ENCODE measurements at regions not wholly inside any gene's neighbourhood (a gene's known extent, or its start where the extent isn't known, plus 50 kb on each side); places are given as distances from the start of the nearest gene placed in this dataset.

DNA sequence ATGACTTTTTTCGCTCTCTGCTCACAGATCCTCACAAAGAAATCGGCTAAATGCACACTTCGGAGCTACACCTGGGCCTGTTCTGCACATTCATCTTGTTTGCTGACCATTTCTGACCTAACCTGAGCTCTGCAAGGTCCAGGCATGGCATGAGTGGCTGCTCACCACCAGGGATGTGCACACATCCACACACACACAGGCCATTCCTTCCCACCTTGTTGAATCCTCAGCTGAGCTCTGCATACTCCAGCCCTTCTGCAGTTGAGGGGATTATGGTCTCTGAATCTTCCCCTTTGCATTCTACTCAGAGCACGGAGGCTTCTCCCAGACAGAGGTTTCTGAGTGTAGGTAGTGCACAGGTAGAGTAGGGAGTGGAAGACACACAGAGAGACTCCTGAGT is 411.9 kb upstream of the B3GAT1 start:
- H3K4me3 ChIP-seq (ENCODE audit: low read depth, poor library complexity, severe bottlenecking), result no peak overlapping the region
- intact Hi-C loops (cut with DNase I; ENCODE audit: low total_unique reads), result no loop called here
- no peak for TF ChIP-seq POLR2A (IDR thresholded peaks at IDR 0.05)
- TF ChIP-seq, protein P1, sequence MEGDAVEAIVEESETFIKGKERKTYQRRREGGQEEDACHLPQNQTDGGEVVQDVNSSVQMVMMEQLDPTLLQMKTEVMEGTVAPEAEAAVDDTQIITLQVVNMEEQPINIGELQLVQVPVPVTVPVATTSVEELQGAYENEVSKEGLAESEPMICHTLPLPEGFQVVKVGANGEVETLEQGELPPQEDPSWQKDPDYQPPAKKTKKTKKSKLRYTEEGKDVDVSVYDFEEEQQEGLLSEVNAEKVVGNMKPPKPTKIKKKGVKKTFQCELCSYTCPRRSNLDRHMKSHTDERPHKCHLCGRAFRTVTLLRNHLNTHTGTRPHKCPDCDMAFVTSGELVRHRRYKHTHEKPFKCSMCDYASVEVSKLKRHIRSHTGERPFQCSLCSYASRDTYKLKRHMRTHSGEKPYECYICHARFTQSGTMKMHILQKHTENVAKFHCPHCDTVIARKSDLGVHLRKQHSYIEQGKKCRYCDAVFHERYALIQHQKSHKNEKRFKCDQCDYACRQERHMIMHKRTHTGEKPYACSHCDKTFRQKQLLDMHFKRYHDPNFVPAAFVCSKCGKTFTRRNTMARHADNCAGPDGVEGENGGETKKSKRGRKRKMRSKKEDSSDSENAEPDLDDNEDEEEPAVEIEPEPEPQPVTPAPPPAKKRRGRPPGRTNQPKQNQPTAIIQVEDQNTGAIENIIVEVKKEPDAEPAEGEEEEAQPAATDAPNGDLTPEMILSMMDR (IDR thresholded peaks at IDR 0.05), result no peak
- WGBS, 2 donors, result 75 to 84% methylated on average over 4 of the region's 4 CpGs
- DNase-seq (ENCODE audit: low spot score in 2 of 2), result no peak

DNA sequence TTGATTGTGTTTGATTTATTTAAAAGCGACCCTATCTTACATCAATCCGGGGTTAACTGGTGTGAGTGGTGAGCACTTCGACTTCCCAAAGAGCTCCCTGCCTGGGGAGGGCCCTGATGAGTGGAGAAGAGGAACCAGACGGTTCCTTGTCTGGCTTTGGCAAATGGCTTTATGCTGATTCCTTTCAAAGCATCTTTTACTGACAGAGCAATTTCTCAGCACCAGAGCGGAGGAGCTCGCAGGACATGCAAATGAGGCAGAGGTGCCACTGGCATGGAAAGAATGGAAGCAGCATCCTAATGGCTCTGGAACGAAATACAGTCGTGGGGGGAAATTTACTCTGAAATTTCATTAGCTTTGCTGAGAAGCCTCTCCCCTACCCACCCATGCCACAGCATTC is 410.9 kb upstream of the B3GAT1 start:
- H3K4me3 ChIP-seq (ENCODE audit: low read depth, poor library complexity, severe bottlenecking), result no peak overlapping the region
- WGBS, 2 donors, result 41 to 51% methylated on average over 8 of the region's 8 CpGs
- intact Hi-C loops (cut with DNase I; ENCODE audit: low total_unique reads), result no loop called here
- DNase-seq (ENCODE audit: low spot score in 2 of 2), result no peak
- TF ChIP-seq, protein P1 (IDR thresholded peaks at IDR 0.05), result no peak
- no peak for TF ChIP-seq POLR2A (IDR thresholded peaks at IDR 0.05)

DNA sequence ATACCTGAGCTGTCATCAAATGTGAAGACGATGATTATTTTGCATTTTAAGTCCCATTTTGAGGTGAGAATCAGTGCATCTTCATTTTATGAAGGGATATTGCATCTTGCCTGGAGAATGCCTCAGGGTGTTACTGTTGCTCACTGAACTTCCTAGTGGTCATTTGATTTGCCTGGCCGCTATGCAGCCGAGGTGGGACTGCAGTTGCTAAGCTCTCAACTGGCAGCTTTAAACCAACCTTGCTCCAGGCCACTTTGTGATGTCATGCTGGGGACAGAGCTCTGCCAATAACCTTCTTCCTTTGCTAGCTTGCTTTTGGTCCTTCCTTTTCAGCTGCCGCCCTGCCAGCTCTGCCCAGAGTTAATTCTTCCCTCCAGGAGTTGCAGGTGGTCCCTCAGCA is 409.4 kb upstream of the B3GAT1 start:
- H3K4me3 ChIP-seq (ENCODE audit: low read depth, poor library complexity, severe bottlenecking), result no peak overlapping the region
- intact Hi-C loops (cut with DNase I; ENCODE audit: low total_unique reads), result no loop called here
- no peak for DNase-seq (ENCODE audit: low spot score in 2 of 2)
- WGBS, 2 donors, result 46 to 53% methylated on average over 4 of the region's 4 CpGs
- TF ChIP-seq, protein P1 (IDR thresholded peaks at IDR 0.05), result no peak
- no peak for TF ChIP-seq POLR2A (IDR thresholded peaks at IDR 0.05)

DNA sequence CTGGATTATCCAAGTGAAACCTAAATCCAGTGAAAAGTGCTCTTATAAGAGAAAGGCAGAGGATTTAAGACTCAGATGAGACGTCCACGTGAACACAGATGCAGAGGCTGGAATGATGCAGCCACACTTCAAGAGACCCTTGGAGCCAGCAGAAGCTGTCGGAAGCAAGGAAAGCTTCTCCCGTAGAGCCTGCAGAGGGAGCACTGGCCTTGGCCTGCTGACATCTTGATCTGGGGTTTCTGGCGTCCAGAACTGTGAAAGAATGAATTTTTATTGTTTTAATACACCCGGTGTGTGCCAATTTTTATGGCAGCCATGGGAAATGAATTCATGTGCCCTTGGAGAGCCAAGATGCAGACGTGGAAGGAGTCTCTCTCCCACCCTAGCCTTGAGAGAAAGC is 407.0 kb upstream of the B3GAT1 start:
- DNase-seq (ENCODE audit: low spot score in 2 of 2), result no peak
- no peak overlapping the region for H3K4me3 ChIP-seq (ENCODE audit: low read depth, poor library complexity, severe bottlenecking)
- intact Hi-C loops (cut with DNase I; ENCODE audit: low total_unique reads), result no loop called here
- TF ChIP-seq, protein P1 (IDR thresholded peaks at IDR 0.05), result no peak
- TF ChIP-seq POLR2A (IDR thresholded peaks at IDR 0.05), result no peak
- 30 to 41% methylated on average over 7 of the region's 7 CpGs for WGBS, 2 donors

DNA sequence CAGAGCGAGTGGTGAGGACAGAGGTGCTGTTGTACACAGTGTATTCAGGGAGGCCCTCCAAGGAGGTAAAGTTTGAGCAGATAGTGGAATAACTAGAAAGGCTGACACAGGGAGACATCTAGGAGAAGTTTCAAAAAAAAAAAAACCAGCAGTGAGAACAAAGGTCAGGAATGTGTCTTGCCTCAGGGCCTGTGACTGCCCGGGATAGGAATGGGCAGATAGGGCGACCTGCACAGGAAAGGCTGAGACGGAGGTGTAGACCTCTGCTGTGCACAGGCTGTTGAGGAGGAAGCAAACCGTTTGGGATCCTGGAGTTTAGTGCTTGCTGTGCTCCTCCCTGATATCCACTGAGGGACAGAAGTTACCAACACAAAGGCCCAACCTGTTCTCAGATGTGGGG is 406.5 kb upstream of the B3GAT1 start:
- intact Hi-C loops (cut with DNase I; ENCODE audit: low total_unique reads), result no loop called here
- DNase-seq (ENCODE audit: low spot score in 2 of 2), result peak in 1 of 2 donors; percentile 17
- TF ChIP-seq, protein P1 (IDR thresholded peaks at IDR 0.05), result no peak
- TF ChIP-seq POLR2A (IDR thresholded peaks at IDR 0.05), result no peak
- WGBS, 2 donors, result 38 to 45% methylated on average over 5 of the region's 5 CpGs
- H3K4me3 ChIP-seq (ENCODE audit: low read depth, poor library complexity, severe bottlenecking), result no peak overlapping the region

DNA sequence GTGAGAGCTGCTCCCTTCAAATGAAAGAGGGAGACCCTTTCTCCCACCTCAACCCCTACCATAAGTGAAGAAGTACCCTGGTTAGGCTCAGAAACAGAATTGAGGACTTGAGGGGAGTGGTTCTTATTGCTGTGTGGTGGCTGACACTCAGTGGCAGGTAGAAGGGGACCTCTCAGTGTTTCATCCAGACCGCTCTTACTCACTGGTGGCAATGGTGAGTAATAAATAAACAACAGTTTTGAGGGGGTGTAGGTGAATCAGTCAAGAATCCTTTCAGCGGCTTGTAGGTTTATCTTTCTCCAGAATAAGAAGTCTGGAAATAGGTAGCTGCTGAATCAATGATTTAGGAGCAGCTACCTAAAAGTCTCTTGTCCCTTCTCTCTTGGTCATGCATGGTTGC is 403.4 kb upstream of the B3GAT1 start:
- DNase-seq (ENCODE audit: low spot score in 2 of 2), result no peak
- TF ChIP-seq POLR2A (IDR thresholded peaks at IDR 0.05), result no peak
- TF ChIP-seq, protein P1 (IDR thresholded peaks at IDR 0.05), result no peak
- intact Hi-C loops (cut with DNase I; ENCODE audit: low total_unique reads), result no loop called here
- H3K4me3 ChIP-seq (ENCODE audit: low read depth, poor library complexity, severe bottlenecking), result no peak overlapping the region
- 87 to 88% methylated on average over 2 of the region's 2 CpGs for WGBS, 2 donors

Data from lower leg skin (tissue), 4 donors.